TTC549 (cell line): ENCODE measurements at regions not wholly inside any gene's neighbourhood (a gene's known extent, or its start where the extent isn't known, plus 50 kb on each side); places are given as distances from the start of the nearest gene placed in this dataset.
"Not testable (repeated sequence)": the region's sequence is repeated elsewhere in the genome, so short reads cannot be mapped to it uniquely, and the experiment has no call there.

Experiments used
- FAIRE-seq: peaks from 2 replicates; lab custom pipeline; 2012; peaks lifted over from hg19 to GRCh38; lab: Jason Lieb, UNC

GRCh38 chr13:58202099-58202498, 570.6 kb downstream of the PCDH17 start:
- no peak for FAIRE-seq

GRCh38 chr13:58207501-58207900, 576.0 kb downstream of the PCDH17 start:
- FAIRE-seq: no peak

- no peak for FAIRE-seq
These were observed 603.9 kb downstream of the PCDH17 start for GRCh38 chr13:58235454-58235853.

GRCh38 chr13:58238972-58239773, 607.6 kb downstream of the PCDH17 start:
- no peak for FAIRE-seq

DNA sequence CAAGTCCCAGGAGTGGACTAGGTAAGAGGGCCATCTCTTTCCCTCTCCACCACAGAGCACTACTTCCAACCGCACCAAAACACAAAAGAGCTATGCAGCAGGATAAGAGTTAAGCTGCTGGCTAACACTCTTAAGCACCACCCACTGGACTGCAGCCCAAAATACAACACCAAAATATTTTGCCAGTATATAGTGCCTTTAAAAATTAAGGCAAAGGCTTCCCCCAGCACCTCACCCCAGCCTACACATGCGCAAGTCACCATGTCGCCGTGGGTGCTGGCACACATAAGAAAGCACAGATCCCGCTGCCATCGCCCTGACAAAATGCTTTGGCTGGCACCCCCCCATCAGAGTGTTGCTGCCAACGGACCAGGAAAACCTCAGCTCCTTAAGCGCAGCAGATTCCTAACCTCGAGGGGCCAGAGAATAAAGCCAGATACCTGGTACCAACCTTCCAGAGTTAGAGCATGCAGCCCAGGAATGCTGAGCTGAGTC, 608.3 kb downstream of the PCDH17 start:
- FAIRE-seq: no peak

- FAIRE-seq: no peak
These were observed 615.5 kb downstream of the PCDH17 start for GRCh38 chr13:58247080-58247479.

- no peak for FAIRE-seq
These were observed 623.4 kb downstream of the PCDH17 start for GRCh38 chr13:58254943-58255342.

DNA sequence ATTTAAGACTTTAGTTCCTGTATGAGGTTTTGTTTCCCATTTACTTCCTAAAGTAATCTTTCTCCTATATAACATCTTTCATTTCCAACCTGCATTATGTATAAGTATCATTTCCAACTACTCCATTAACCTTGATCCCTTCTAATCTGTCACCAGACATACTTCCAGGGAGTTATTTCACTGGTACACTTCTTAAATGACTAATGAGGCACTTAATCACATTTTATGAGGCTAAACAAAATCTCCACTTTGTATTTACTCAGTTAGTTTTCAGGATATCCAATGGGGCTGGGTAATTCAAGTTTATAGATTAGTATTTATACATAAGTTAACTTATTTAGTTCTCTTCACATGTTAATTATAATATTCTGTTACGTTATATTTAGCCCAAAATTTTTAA, 634.7 kb downstream of the PCDH17 start:
- no peak for FAIRE-seq

- no peak for FAIRE-seq
These were observed 667.1 kb downstream of the PCDH17 start for GRCh38 chr13:58298556-58299135.

- no peak for FAIRE-seq
These were observed 668.7 kb downstream of the PCDH17 start for GRCh38 chr13:58300224-58300623.

- no peak for FAIRE-seq
These were observed 669.6 kb downstream of the PCDH17 start for GRCh38 chr13:58300974-58301681.

GRCh38 chr13:58302349-58302748, 670.8 kb downstream of the PCDH17 start:
- FAIRE-seq: no peak

GRCh38 chr13:58306062-58306461, 674.5 kb downstream of the PCDH17 start:
- FAIRE-seq: no peak

GRCh38 chr13:58313219-58313618, 681.7 kb downstream of the PCDH17 start:
- no peak for FAIRE-seq

DNA sequence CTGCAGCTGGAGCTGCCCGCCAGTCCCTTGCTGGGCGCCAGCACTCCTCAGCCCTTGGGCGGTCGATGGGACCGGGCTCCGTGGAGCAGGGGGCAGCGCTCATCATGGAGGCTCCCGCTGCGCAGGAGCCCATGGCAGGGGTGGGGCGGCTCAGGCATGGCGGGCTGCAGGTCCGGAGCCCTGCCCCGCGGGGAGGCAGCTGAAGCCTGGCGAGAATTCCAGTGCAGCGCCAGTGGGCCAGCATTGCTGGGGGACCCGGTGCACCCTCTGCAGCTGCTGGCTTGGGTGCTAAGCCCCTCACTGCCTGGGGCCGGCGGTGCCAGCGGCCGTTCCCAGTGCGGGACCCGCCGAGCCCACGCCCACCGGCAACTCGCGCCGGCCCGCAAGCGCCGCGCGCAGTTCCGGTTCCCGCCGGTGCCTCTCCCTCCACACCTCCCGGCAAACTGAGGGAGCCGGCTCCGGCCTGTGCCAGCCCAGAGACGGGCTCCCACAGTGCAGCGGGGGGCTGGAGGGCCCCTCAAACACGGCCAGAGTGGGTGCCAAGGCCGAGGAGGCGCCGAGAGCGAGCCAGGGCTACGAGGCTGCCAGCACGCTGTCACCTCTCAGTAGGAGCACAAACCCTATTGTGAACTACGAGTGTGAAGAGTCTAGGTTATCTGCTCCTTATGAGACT, 687.1 kb downstream of the PCDH17 start:
- no peak for FAIRE-seq

- no peak for FAIRE-seq
These were observed 692.6 kb downstream of the PCDH17 start for GRCh38 chr13:58324161-58324560.

GRCh38 chr13:58329746-58330145, 698.2 kb downstream of the PCDH17 start:
- FAIRE-seq: no peak

- no peak for FAIRE-seq
These were observed 709.4 kb downstream of the PCDH17 start for GRCh38 chr13:58340895-58341294.

DNA sequence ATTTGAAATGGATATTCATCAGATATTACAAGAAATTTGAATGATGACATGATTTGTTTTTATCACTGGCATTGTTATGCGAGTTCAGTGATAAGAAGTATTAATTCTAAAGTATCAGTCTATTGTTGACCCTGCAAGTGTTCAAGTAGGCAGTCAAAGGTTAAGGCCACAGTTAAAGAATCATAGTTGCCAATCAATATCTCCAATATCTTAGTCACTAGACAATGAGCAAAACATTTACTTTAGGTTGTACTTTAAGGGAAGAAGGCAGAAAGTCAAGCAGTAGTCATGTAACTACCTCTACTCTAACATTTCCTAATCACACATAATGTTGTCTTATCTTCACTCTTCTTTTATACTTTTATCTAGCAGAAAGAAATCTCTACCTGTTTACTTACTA, 709.8 kb downstream of the PCDH17 start:
- no peak for FAIRE-seq

DNA sequence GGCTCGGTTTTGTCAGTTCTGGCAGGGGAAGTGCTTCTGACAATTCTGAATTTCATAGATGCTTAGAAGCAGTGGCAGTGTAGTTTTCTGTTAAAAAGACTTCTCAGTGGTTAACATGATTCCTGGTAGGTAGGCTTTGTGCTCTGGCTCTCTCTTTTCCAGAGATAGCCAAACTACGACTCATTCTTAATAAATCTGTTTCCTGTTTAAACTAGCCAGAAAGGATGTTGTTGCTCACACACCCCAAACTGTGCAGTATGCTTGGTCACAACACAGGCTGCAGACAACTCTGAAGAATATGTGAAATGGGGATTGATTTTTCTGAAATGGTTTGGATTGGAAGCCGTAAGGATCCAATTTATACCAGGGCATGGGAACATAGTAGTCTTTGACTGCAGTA, 711.5 kb downstream of the PCDH17 start:
- no peak for FAIRE-seq

DNA sequence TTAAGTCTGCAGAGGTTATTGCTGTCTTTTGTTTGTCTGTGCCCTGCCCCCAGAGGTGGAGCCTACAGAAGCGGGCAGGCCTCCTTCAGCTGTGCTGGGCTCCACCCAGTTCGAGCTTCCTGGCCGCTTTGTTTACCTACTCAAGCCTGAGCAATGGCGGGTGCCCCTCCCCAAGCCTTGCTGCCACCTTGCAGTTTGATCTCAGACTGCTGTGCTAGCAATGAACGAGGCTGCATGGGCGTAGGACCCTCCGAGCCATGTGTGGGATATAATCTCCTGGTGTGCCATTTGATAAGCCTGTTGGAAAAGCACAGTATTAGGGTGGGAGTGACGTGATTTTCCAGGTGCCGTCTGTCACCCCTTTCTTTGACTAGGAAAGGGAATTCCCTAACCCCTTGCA, 720.6 kb downstream of the PCDH17 start:
- not testable (repeated sequence) for FAIRE-seq

DNA sequence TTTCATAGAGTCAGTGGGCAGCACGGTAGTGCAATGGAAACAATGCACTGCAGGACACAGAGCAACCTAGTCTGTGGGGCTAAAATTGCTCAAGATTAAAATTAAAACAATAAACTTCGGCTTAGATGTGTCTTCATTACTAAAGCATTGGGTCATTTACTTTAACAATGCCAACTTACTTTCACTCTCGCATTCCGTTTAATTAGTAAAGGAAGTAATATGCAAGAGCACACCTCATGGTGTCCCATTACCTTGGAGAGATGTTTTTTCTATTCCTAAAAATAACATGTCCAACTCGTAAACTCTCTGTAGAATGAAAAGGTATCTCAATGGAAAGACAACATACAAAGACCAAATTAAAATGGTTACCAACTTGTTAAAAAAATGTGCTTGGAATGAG, 738.4 kb downstream of the PCDH17 start:
- FAIRE-seq: no peak

GRCh38 chr13:58376349-58376748, 744.8 kb downstream of the PCDH17 start:
- FAIRE-seq: no peak
